ENCODE measurements at regions not wholly inside any gene's neighbourhood (a gene's known extent, or its start where the extent isn't known, plus 50 kb on each side); places are given as distances from the start of the nearest gene placed in this dataset.
A peak's percentile ranks its signal among the peaks of the same experiment; 100 is the strongest.
"Not testable (repeated sequence)": the region's sequence is repeated elsewhere in the genome, so short reads cannot be mapped to it uniquely, and the experiment has no call there.

GRCh38 chr2:204145791-204146190 lies 209.2 kb downstream of the ICOS start:
- no peaks in the 10 kb centered on the region for H3K9me3 ChIP-seq (ENCODE audit: low read length)
- 10% methylated on average over 8 of the region's 8 CpGs for WGBS (ENCODE audit: low lambda C conversion rate)
- ATAC-seq = no peak
- no peaks in the 10 kb centered on the region for H4K20me1 ChIP-seq (ENCODE audit: insufficient read depth, low read length)
- CTCF ChIA-PET (ENCODE audit: low intra/inter-chr PET ratio, low total read pairs) = interaction anchor here (2.3 kb wide), 1 partner anchor 32 kb away, joined by 20 read pairs; no protein-coding TSS in a partner anchor
- POLR2A ChIA-PET = no interaction called here
- H3K4me3 ChIP-seq (replicated peaks in 1 of 3; ENCODE audit: insufficient read depth in 1 of 3, low read depth in 2 of 3, low read length in 3 of 3) = no peak overlapping the region; a peak in 1 of 6 replicates
- H3K27ac ChIP-seq (ENCODE audit: extremely low read length, insufficient read depth, low read length) = no peak overlapping the region
- BruUV-seq (replicated peaks) = no TSS peak
- no peak for TF ChIP-seq MXD4 (CRISPR knock-in tag; IDR thresholded peaks at IDR 0.05)
- intact Hi-C loops (cut with micrococcal nuclease; ENCODE audit: unreplicated experiment) = loop anchor here (1.0 to 10.0 kb wide), 4 partner anchors 33 to 1539 kb away; partner anchors contain the start of gene NRP2
- no peaks in the 10 kb centered on the region for H3K36me3 ChIP-seq (replicated peaks in 1 of 2; ENCODE audit: control insufficient read depth in 1 of 2, insufficient read depth in 2 of 2, low read length in 2 of 2)
- no peak for FAIRE-seq
- H3K79me2 ChIP-seq (ENCODE audit: insufficient read depth, low read length) = no peaks in the 10 kb centered on the region
- DNase-seq (ENCODE audit: low spot score) = no peak
- H2AFZ ChIP-seq (ENCODE audit: low read length) = no peak overlapping the region
- in situ Hi-C loops (cut with HindIII; ENCODE audit: extremely low pct_ligation_motif_present, low pct_unique_long_range_greater_than_20kb) = no loop called here
- H3K4me1 ChIP-seq (ENCODE audit: insufficient read depth, low read length) = no peaks in the 10 kb centered on the region
- H3K4me2 ChIP-seq (ENCODE audit: low read depth, low read length) = peak overlapping the region; percentile 34
- H3K27me3 ChIP-seq (ENCODE audit: control insufficient read depth in 1 of 2, insufficient read depth in 2 of 2, low read length in 2 of 2) = peaks cover 0 to 4% of the 10 kb centered on the region in 2 experiments; a peak in 2 of 5 replicates
- no peak overlapping the region for H3K9ac ChIP-seq (ENCODE audit: insufficient read depth, low read depth, low read length)

DNA sequence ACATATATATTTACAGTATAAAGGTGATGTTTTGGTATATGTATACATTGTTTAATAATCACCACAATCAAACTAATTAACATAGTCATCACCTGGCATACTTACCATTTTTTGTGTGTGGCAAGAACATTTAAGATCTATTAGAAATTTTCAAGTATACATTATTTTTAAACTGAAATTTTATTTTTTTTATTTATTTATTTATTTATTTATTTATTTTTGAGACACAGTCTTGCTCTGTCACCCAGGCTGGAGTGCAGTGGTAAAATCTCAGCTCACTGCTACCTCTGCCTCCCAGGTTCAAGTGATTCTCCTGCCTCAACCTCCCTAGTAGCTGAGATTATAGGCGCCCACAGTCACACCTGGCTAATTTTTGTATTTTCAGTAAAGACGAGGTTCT lies 210.5 kb downstream of the ICOS start:
- FAIRE-seq; BruUV-seq (replicated peaks); H3K4me2 ChIP-seq (ENCODE audit: low read depth, low read length); H3K79me2 ChIP-seq (ENCODE audit: insufficient read depth, low read length); H3K9me3 ChIP-seq (ENCODE audit: low read length); H3K4me3 ChIP-seq (replicated peaks in 1 of 3; ENCODE audit: insufficient read depth in 1 of 3, low read depth in 2 of 3, low read length in 3 of 3); CTCF ChIA-PET (ENCODE audit: low intra/inter-chr PET ratio, low total read pairs); H3K27me3 ChIP-seq (ENCODE audit: control insufficient read depth in 1 of 2, insufficient read depth in 2 of 2, low read length in 2 of 2); H3K27ac ChIP-seq (ENCODE audit: extremely low read length, insufficient read depth, low read length); H3K36me3 ChIP-seq (replicated peaks in 1 of 2; ENCODE audit: control insufficient read depth in 1 of 2, insufficient read depth in 2 of 2, low read length in 2 of 2); H2AFZ ChIP-seq (ENCODE audit: low read length); POLR2A ChIA-PET; H3K4me1 ChIP-seq (ENCODE audit: insufficient read depth, low read length); in situ Hi-C loops (cut with HindIII; ENCODE audit: extremely low pct_ligation_motif_present, low pct_unique_long_range_greater_than_20kb); ATAC-seq; H3K9ac ChIP-seq (ENCODE audit: insufficient read depth, low read depth, low read length); H4K20me1 ChIP-seq (ENCODE audit: insufficient read depth, low read length); DNase-seq (ENCODE audit: low spot score): not testable (repeated sequence)
- 62% methylated on average over 2 of the region's 2 CpGs for WGBS (ENCODE audit: low lambda C conversion rate)
- intact Hi-C loops (cut with micrococcal nuclease; ENCODE audit: unreplicated experiment) = loop anchor here (5.0 to 10.0 kb wide), 2 partner anchors 115 to 1538 kb away; partner anchors contain the start of gene NRP2

DNA sequence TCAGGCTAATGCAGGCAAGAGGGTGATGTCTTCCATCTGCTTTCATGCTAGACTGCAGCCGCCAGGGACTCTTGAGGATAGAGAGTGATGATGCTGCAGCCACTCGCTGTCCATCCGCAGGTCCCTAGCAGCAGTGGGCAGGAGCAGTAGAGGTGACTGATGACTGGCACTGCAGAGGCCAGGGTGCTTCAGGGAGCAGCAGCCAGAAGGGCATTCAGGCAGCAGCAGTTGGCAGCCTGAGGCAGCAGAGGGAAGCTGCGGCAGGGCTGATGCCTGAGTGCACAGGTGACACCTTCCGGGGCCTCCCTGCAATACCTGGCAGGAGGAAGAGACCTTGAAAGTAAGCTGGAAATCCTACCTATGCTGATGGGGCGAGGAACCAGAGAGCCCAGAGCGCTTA lies 214.2 kb downstream of the ICOS start:
- Histone ChIP-seq H4K20me1 (ENCODE audit: insufficient read depth, low read length) (no peaks in the 10 kb centered on the region), H3K9ac (ENCODE audit: insufficient read depth, low read depth, low read length) (no peak overlapping the region), H3K79me2 (ENCODE audit: insufficient read depth, low read length) (no peaks in the 10 kb centered on the region), H3K4me2 (ENCODE audit: low read depth, low read length) (no peak overlapping the region), H3K36me3 (replicated peaks in 1 of 2; ENCODE audit: control insufficient read depth in 1 of 2, insufficient read depth in 2 of 2, low read length in 2 of 2) (no peaks in the 10 kb centered on the region), H3K4me3 (replicated peaks in 1 of 3; ENCODE audit: insufficient read depth in 1 of 3, low read depth in 2 of 3, low read length in 3 of 3) (no peak overlapping the region), H3K27me3 (ENCODE audit: control insufficient read depth in 1 of 2, insufficient read depth in 2 of 2, low read length in 2 of 2) (peaks cover 0 to 7% of the 10 kb centered on the region in 2 experiments; a peak in 2 of 5 replicates), H3K9me3 (ENCODE audit: low read length) (no peaks in the 10 kb centered on the region), H3K27ac (ENCODE audit: extremely low read length, insufficient read depth, low read length) (no peak overlapping the region), H3K4me1 (ENCODE audit: insufficient read depth, low read length) (no peaks in the 10 kb centered on the region), H2AFZ (ENCODE audit: low read length) (no peak overlapping the region)
- in situ Hi-C loops (cut with HindIII; ENCODE audit: extremely low pct_ligation_motif_present, low pct_unique_long_range_greater_than_20kb) = no loop called here
- no TSS peak for BruUV-seq (replicated peaks)
- intact Hi-C loops (cut with micrococcal nuclease; ENCODE audit: unreplicated experiment) = no loop called here
- WGBS (ENCODE audit: low lambda C conversion rate) = 65% methylated on average over 2 of the region's 7 CpGs
- ChIA-PET POLR2A (no interaction called here), CTCF (ENCODE audit: low intra/inter-chr PET ratio, low total read pairs) (no interaction called here)
- no peak for ATAC-seq
- no peak for DNase-seq (ENCODE audit: low spot score)
- no peak for FAIRE-seq
- TF ChIP-seq, protein P1, sequence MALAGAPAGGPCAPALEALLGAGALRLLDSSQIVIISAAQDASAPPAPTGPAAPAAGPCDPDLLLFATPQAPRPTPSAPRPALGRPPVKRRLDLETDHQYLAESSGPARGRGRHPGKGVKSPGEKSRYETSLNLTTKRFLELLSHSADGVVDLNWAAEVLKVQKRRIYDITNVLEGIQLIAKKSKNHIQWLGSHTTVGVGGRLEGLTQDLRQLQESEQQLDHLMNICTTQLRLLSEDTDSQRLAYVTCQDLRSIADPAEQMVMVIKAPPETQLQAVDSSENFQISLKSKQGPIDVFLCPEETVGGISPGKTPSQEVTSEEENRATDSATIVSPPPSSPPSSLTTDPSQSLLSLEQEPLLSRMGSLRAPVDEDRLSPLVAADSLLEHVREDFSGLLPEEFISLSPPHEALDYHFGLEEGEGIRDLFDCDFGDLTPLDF (CRISPR knock-in tag; IDR thresholded peaks at IDR 0.05) = no peak
- TF ChIP-seq ZNF10 (CRISPR knock-in tag; IDR thresholded peaks at IDR 0.05; ENCODE audit: borderline replicate concordance, low read depth) = no peak
- no peak for TF ChIP-seq SMAD1 (CRISPR knock-in tag; IDR thresholded peaks at IDR 0.05; ENCODE audit: borderline replicate concordance, low read depth)
- no peak for TF ChIP-seq ZNF446 (CRISPR knock-in tag; IDR thresholded peaks at IDR 0.05)
- no peak for TF ChIP-seq ZNF629 (CRISPR knock-in tag; conservative IDR thresholded peaks at IDR 0.05)
- no peak for TF ChIP-seq HMGA1 (CRISPR knock-in tag; conservative IDR thresholded peaks at IDR 0.05)
- TF ChIP-seq ZNF784 (CRISPR knock-in tag; IDR thresholded peaks at IDR 0.05; ENCODE audit: borderline replicate concordance) = no peak
- TF ChIP-seq HNRNPL (IDR thresholded peaks at IDR 0.05; ENCODE audit: low read depth, low read length) = no peak
- TF ChIP-seq ZNF354B (CRISPR knock-in tag; IDR thresholded peaks at IDR 0.05) = no peak
